Effector memory CD4-positive, alpha-beta T cell (primary cell): ENCODE measurements at regions not wholly inside any gene's neighbourhood (a gene's known extent, or its start where the extent isn't known, plus 50 kb on each side); places are given as distances from the start of the nearest gene placed in this dataset.

Experiments
- DNase-seq, 3 donors: peaks; one replicate each; pipeline ENCODE4 v3.0.0-alpha.2; 2020
- H3K27ac ChIP-seq: 2 replicates; pipeline ENCODE4 v1.7.0; 2013; ENCODE audit warnings: mild to moderate bottlenecking, low read length, moderate library complexity; ENCODE audit not compliant: insufficient read depth, poor library complexity, severe bottlenecking
- H3K27me3 ChIP-seq: replicated peaks from 2 replicates; pipeline ENCODE4 v1.7.0; 2013; ENCODE audit warnings: mild to moderate bottlenecking, low read length; ENCODE audit not compliant: insufficient read depth, control insufficient read depth, poor library complexity, severe bottlenecking
- H3K36me3 ChIP-seq: 2 replicates; pipeline ENCODE4 v1.7.0; 2013; ENCODE audit warnings: mild to moderate bottlenecking, low read length, moderate library complexity; ENCODE audit not compliant: control insufficient read depth, insufficient read depth
- H3K4me1 ChIP-seq: 2 replicates; pipeline ENCODE4 v1.7.0; 2013; ENCODE audit warnings: low read length, mild to moderate bottlenecking; ENCODE audit not compliant: control insufficient read depth, insufficient read depth, poor library complexity, severe bottlenecking
- H3K4me3 ChIP-seq: 2 replicates; pipeline ENCODE4 v1.7.0; 2013; ENCODE audit warnings: low read length, low read depth, mild to moderate bottlenecking; ENCODE audit not compliant: insufficient read depth, poor library complexity, severe bottlenecking
- H3K9me3 ChIP-seq: 2 replicates; pipeline ENCODE4 v1.7.0; 2013; ENCODE audit warnings: mild to moderate bottlenecking, low read length, moderate library complexity; ENCODE audit not compliant: control insufficient read depth

DNA sequence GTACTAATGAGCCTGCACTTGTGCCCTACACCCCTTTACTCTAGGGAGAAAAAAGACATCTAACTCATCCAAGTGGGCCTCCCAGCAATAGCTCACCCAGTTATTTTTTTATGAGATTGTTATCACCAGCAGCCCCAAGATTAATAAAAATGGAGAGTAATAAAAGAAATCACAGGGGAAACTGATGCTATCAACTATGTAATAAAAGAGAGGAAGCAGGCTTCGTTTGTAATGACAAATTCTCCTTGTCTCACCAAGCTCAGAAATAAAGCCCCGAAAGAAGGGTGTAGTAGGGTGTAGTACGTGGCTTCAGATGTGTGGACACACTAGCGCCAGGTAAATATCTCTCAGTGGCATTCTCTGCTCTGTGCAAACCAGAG lies 204.9 kb downstream of the USP12 start:
- no peaks in the 10 kb centered on the region for H3K27me3 ChIP-seq
- H3K4me1 ChIP-seq, result no peaks in the 10 kb centered on the region
- H3K4me3 ChIP-seq, result no peak overlapping the region
- H3K27ac ChIP-seq, result no peak overlapping the region
- no peaks in the 10 kb centered on the region for H3K9me3 ChIP-seq
- no peak for DNase-seq
- H3K36me3 ChIP-seq, result no peaks in the 10 kb centered on the region

- H3K27ac ChIP-seq, result no peak overlapping the region
- no peaks in the 10 kb centered on the region for H3K9me3 ChIP-seq
- H3K27me3 ChIP-seq, result no peaks in the 10 kb centered on the region
- H3K4me3 ChIP-seq, result no peak overlapping the region
- no peak for DNase-seq
- H3K4me1 ChIP-seq, result no peaks in the 10 kb centered on the region
- H3K36me3 ChIP-seq, result no peaks in the 10 kb centered on the region
These were observed 205.5 kb downstream of the USP12 start for GRCh38 chr13:26965952-26966700.

DNA sequence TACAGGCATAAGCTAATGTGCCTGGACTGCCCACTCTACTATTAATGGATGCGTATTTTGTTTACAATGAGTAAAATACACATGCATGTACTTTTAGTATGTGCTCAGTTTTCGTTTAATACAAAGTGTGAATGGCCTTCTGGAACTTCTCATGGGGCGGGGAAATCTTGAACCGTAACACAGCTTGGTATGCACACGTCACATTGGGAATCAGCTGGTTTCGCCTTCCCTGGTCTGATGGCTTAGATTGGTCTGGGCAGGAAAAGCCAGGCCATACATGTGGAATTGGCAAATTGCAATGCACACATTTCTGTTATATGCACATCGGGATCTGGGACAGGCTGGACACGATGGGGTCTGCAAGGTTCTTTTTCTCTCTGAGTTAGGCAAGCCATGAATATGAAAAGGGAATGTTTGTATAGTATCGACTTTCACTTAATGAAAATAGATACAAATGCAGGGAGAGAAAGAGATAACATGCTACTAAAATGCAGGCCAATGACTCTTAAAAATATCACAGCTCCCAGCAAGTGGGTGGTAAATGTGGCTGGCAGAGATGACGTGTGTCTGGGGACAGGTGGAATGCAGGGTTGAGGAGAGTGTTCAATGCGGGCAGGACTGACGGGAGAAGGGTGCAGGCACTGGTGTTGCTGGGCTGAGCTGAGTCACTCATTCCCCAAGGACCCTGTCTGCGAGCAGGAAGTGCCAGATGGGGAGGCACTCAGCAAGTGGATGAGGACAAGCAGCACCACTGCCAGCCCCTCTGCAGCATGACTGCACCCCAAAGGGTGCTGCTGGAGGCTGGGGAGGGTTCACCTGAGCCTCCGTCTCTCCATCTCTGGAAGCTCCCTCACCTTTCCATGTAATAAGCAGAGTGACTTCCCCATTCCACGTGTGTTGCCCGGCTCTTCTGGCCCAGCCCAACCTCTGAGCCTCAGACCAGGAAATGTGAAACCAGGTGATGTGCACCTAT lies 204.0 kb upstream of the GPR12 start:
- DNase-seq, result no peak
- H3K27ac ChIP-seq, result no peak overlapping the region
- no peaks in the 10 kb centered on the region for H3K4me1 ChIP-seq
- no peaks in the 10 kb centered on the region for H3K27me3 ChIP-seq
- no peaks in the 10 kb centered on the region for H3K9me3 ChIP-seq
- no peaks in the 10 kb centered on the region for H3K36me3 ChIP-seq
- no peak overlapping the region for H3K4me3 ChIP-seq

- no peaks in the 10 kb centered on the region for H3K9me3 ChIP-seq
These were observed 202.1 kb upstream of the GPR12 start for GRCh38 chr13:26962671-26963070.

DNA sequence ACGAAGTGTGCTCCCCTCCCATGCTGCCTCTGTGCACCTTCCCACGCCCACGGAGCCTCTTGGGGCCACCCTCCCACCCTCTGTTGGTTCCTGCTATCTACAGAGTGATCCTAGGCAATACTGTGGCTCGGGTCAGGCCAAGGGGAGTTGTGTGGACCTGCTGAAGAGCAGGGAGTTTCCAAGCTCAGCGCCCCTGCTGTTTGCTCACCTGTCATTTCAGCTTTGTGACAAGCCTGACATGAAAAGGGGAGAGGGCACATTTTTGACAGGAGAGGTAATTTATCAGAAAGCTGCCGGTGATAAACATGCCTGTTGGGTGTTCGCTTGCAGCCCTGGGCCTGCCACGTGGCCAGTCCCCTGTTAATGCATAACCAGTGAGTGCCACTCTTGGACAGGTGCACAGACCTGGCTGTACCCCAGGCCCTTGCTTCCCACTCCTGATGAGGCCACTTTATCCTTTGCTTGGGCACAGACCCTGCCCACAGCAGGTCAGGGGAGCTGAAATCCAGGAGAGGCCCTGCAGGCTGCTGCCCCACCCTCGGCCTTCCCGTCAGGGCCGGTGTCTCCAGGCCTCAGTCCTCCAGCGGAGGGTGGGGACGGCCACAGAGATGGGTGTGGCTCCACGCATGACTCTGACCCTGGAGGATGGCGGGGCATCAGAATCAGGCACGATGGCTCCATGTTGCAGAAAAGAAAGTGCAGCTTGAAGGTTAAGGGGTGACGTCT lies 201.5 kb upstream of the GPR12 start:
- Histone ChIP-seq H3K27ac (no peak overlapping the region), H3K9me3 (no peaks in the 10 kb centered on the region), H3K4me1 (no peaks in the 10 kb centered on the region), H3K4me3 (no peak overlapping the region), H3K36me3 (no peaks in the 10 kb centered on the region), H3K27me3 (no peaks in the 10 kb centered on the region)
- no peak for DNase-seq

More at GRCh38 chr13:26962671-26963070, 202.1 kb upstream of the GPR12 start:
- no peak for DNase-seq
- H3K4me3 ChIP-seq, result no peak overlapping the region
- no peaks in the 10 kb centered on the region for H3K36me3 ChIP-seq
- H3K27me3 ChIP-seq, result no peaks in the 10 kb centered on the region
- no peak overlapping the region for H3K27ac ChIP-seq
- H3K4me1 ChIP-seq, result no peaks in the 10 kb centered on the region

DNA sequence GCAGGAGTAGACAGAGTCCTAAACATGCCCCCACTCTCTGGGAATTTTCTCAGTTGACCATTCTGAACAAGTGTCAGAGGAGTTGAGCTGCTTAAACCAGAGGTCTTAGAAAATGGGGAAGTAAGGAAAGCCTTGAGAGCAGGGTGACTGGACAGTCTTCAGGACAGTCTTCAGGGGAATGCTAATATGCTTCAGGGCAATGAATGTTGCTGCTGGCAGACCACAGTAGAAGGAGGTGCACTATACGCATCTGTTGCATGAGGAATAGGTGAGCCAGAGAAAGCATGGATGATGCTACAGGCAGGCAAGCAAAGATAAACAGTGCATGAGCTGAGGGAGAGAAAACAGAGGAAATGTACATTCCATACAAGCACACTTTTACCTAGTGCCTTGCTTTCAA lies 196.6 kb upstream of the GPR12 start:
- no peak overlapping the region for H3K4me3 ChIP-seq
- H3K9me3 ChIP-seq, result no peaks in the 10 kb centered on the region
- no peaks in the 10 kb centered on the region for H3K36me3 ChIP-seq
- no peak for DNase-seq
- no peaks in the 10 kb centered on the region for H3K4me1 ChIP-seq
- no peak overlapping the region for H3K27ac ChIP-seq
- no peaks in the 10 kb centered on the region for H3K27me3 ChIP-seq

DNA sequence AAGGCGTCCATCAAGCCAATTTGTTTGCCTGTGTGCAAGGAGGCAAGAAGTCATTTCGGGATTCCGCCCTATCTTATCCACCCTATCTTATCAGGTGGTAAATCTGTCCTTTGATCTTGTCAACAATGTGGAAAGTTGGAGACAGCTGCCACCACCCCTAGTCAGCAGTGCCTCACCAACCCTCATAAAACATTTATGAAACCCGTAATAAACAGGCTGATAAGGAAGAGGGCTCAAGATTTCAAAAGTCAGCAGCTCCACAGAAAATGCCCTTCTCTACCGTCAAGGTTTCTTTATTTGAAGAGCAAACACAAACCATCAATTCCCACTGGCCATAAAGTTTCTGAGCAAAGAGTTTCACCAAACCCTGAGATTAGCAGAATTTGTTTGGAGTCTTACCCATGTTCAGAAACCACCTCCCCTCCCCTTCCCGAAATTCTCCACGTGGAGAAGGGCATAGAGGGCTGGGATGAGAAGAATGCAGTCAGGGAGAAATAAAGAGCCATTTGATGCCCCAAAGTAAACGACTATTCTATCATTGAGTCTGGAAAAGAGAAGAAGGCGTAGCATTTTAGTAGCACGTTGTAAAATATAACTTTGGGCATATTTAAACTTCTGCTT lies 196.0 kb upstream of the GPR12 start:
- no peak for DNase-seq
- Histone ChIP-seq H3K36me3 (no peaks in the 10 kb centered on the region), H3K4me1 (no peaks in the 10 kb centered on the region), H3K4me3 (no peak overlapping the region), H3K9me3 (no peaks in the 10 kb centered on the region), H3K27me3 (no peaks in the 10 kb centered on the region), H3K27ac (no peak overlapping the region)

DNA sequence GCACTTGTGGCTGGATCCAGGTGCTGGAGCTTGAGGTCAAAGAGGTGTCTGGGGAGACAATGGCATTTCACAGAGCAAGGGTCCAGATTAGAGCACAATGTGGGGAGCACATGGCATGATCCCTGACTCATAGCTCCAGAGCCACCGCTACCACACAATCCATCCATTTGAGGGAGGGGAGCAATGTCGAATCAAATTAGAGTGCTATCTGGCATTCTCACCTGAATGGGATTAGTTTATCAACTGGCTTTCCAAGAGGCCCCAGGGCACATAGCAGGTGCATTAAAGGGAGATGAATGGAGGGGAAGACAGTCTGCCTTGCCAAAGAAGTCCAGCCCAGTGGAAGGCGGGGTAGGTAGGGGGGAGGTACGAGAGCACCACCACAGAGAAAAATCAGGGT lies 194.4 kb upstream of the GPR12 start:
- H3K9me3 ChIP-seq, result no peaks in the 10 kb centered on the region
- H3K27me3 ChIP-seq, result no peaks in the 10 kb centered on the region
- H3K4me3 ChIP-seq, result no peak overlapping the region
- no peaks in the 10 kb centered on the region for H3K4me1 ChIP-seq
- no peaks in the 10 kb centered on the region for H3K36me3 ChIP-seq
- DNase-seq, result no peak
- no peak overlapping the region for H3K27ac ChIP-seq

DNA sequence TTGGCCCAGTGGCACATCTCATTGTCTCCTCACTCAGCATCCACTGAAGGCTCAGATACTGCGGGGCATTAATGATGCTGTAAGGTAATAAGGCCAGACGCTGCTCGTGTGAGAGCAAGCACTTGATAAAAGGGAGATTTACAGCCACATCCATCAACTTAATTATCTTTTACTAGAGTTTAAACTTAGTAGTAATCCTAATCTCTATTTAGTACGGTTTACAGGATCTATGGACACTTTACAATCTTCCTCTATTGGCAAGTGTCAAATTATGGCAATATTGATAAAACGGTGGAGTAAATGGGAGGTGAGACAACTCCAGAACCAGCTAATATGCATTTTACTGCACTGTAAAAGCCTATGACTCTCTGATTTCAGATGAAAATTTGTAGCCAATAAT lies 192.7 kb upstream of the GPR12 start:
- H3K27me3 ChIP-seq, result no peaks in the 10 kb centered on the region
- no peak overlapping the region for H3K27ac ChIP-seq
- no peaks in the 10 kb centered on the region for H3K9me3 ChIP-seq
- H3K4me1 ChIP-seq, result no peaks in the 10 kb centered on the region
- no peak for DNase-seq
- no peak overlapping the region for H3K4me3 ChIP-seq
- H3K36me3 ChIP-seq, result no peaks in the 10 kb centered on the region
